Ovary (tissue), 3 donors: ENCODE measurements at regions not wholly inside any gene's neighbourhood (a gene's known extent, or its start where the extent isn't known, plus 50 kb on each side); places are given as distances from the start of the nearest gene placed in this dataset.

Experiments
- POLR2A ChIP-seq: fragments of 450-650 bp; IDR thresholded peaks from one replicate; pipeline ENCODE4 v1.6.1; 2017; ENCODE audit warnings: antibody characterized with exemption, mild to moderate bottlenecking, moderate library complexity
- TF ChIP-seq, protein P1 (sequence below), 3 donors: fragments of 450-650 bp in 2 of 3; fragments of 200-600 bp in 1 of 3; IDR thresholded peaks; one replicate each; pipeline versions ENCODE4 v1.5.1 to v1.8.0; 2016 to 2022; ENCODE audit warnings: antibody characterized with exemption in 3 of 3, mild to moderate bottlenecking in 1 of 3
- donor health status: DM: no; HTN: no; CAD: no.

GRCh38 chr4:123874063-123874462 lies 477.5 kb downstream of the SPRY1 start:
- TF ChIP-seq, protein P1, sequence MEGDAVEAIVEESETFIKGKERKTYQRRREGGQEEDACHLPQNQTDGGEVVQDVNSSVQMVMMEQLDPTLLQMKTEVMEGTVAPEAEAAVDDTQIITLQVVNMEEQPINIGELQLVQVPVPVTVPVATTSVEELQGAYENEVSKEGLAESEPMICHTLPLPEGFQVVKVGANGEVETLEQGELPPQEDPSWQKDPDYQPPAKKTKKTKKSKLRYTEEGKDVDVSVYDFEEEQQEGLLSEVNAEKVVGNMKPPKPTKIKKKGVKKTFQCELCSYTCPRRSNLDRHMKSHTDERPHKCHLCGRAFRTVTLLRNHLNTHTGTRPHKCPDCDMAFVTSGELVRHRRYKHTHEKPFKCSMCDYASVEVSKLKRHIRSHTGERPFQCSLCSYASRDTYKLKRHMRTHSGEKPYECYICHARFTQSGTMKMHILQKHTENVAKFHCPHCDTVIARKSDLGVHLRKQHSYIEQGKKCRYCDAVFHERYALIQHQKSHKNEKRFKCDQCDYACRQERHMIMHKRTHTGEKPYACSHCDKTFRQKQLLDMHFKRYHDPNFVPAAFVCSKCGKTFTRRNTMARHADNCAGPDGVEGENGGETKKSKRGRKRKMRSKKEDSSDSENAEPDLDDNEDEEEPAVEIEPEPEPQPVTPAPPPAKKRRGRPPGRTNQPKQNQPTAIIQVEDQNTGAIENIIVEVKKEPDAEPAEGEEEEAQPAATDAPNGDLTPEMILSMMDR (IDR thresholded peaks at IDR 0.05): no peak
- TF ChIP-seq POLR2A: no peak
